Stomach (tissue), 8 donors: ENCODE measurements at regions not wholly inside any gene's neighbourhood (a gene's known extent, or its start where the extent isn't known, plus 50 kb on each side); places are given as distances from the start of the nearest gene placed in this dataset.

ENCODE experiments used
- DNase-seq, 2 donors: peaks; one replicate each; pipeline versions ENCODE4 v3.0.0 to v3.0.0-alpha.2; 2013 to 2019
- H3K27ac ChIP-seq, 5 donors: fragments of 200-600 bp in 4 of 5; sonication (generic) in 4 of 5; one replicate each; pipeline ENCODE4 v1.5.1; 2013 to 2019; ENCODE audit warnings: mild to moderate bottlenecking in 1 of 5, moderate library complexity in 1 of 5
- H3K27me3 ChIP-seq, 3 donors: fragments of 200-600 bp; sonication (generic); one replicate each; pipeline ENCODE4 v1.5.1; 2017 to 2019; ENCODE audit warnings: mixed run types in 1 of 3
- H3K36me3 ChIP-seq, 4 donors: fragments of 200-600 bp; sonication (generic); 1 replicate in 3 of 4; 2 replicates in 1 of 4; pipeline ENCODE4 v1.5.1; 2016 to 2019
- H3K4me1 ChIP-seq, 4 donors: fragments of 200-600 bp; sonication (generic); one replicate each; pipeline ENCODE4 v1.5.1; 2016 to 2019
- H3K4me3 ChIP-seq, 4 donors: fragments of 200-600 bp; sonication (generic) in 3 of 4; one replicate each; pipeline ENCODE4 v1.5.1; 2016 to 2019; ENCODE audit warnings: mild to moderate bottlenecking in 1 of 4
- H3K9me3 ChIP-seq, 4 donors: fragments of 200-600 bp; sonication (generic); one replicate each; pipeline ENCODE4 v1.5.1; 2016 to 2019
- CTCF ChIP-seq, 7 experiments: fragments of 450-650 bp in 4 of 7; fragments of 200-600 bp in 3 of 7; sonication (generic) in 3 of 7; IDR thresholded peaks; one replicate each; pipeline ENCODE4 v1.5.1; 2016 to 2019; ENCODE audit warnings: antibody characterized with exemption in 7 of 7, control low read depth in 2 of 7, mild to moderate bottlenecking in 1 of 7
- EP300 ChIP-seq: sonication (generic); formaldehyde crosslinking; IDR thresholded peaks from one replicate; pipeline ENCODE4 v1.6.1; 2017; ENCODE audit warnings: antibody characterized with exemption
- POLR2A ChIP-seq, 4 donors: fragments of 450-650 bp; IDR thresholded peaks; one replicate each; pipeline ENCODE4 v1.6.1; 2016; ENCODE audit warnings: antibody characterized with exemption in 4 of 4, control low read depth in 2 of 4, mild to moderate bottlenecking in 1 of 4, moderate library complexity in 1 of 4
- POLR2AphosphoS5 ChIP-seq, 3 donors: sonication (generic); formaldehyde crosslinking; IDR thresholded peaks; one replicate each; pipeline ENCODE4 v1.6.1; 2016; ENCODE audit warnings: antibody characterized with exemption in 3 of 3
- WGBS, 5 donors: extraction: QIAGEN DNeasy Blood & Tissue Kit in 3 of 5; methylation state at CpG; one replicate each; pipeline versions ENCODE4 v1.1.5 to v1.1.7; 2013 to 2018; 5-methylcytosine and 5-hydroxymethylcytosine counted together
- intact Hi-C: fragments of 100-400 bp; cut with DNase I; formaldehyde crosslinking; loops from one replicate; pipeline ENCODE4 v1.15.1; 2023; ENCODE audit warnings: low total_unique reads
- donor health status: healthy with polysubstance abuse.
- donor health status: Bipolar disorder and iron deficiency.
- donor health status: healthy.

DNA sequence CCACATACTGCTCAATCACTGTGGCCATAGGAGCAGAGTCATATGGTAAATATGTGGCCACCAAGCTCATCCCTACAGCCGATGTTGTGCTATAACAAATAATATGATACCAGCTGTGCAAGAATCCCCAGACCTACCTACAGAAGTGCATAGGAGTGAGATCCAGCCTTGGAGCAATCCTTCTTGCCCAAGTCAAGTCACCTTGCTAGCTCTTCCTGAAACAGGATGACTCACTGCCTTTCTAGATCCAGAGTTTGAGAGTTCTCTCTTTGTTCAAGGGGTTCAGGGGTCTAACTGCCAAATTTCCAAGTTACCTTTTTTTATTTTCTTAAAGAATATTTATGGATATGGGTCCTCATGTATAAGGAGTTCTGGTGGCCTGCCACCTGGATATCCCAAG, 195.7 kb upstream of the MAN1A1 start:
- 59 to 80% (median 79%) methylated on average over 1 of the region's 1 CpG for WGBS, 5 donors
- Histone ChIP-seq H3K27me3 (no peaks in the 10 kb centered on the region), H3K27ac (no peak overlapping the region), H3K4me3 (no peak overlapping the region), H3K9me3 (no peaks in the 10 kb centered on the region), H3K36me3 (no peaks in the 10 kb centered on the region), H3K4me1 (peaks cover 4 to 16% (median 15%) of the 10 kb centered on the region in 4 donors)
- TF ChIP-seq POLR2A (IDR thresholded peaks at IDR 0.05) (no peak), POLR2AphosphoS5 (IDR thresholded peaks at IDR 0.05) (no peak), CTCF (IDR thresholded peaks at IDR 0.05) (no peak), EP300 (no peak)
- intact Hi-C loops: no loop called here
- DNase-seq: no peak

DNA sequence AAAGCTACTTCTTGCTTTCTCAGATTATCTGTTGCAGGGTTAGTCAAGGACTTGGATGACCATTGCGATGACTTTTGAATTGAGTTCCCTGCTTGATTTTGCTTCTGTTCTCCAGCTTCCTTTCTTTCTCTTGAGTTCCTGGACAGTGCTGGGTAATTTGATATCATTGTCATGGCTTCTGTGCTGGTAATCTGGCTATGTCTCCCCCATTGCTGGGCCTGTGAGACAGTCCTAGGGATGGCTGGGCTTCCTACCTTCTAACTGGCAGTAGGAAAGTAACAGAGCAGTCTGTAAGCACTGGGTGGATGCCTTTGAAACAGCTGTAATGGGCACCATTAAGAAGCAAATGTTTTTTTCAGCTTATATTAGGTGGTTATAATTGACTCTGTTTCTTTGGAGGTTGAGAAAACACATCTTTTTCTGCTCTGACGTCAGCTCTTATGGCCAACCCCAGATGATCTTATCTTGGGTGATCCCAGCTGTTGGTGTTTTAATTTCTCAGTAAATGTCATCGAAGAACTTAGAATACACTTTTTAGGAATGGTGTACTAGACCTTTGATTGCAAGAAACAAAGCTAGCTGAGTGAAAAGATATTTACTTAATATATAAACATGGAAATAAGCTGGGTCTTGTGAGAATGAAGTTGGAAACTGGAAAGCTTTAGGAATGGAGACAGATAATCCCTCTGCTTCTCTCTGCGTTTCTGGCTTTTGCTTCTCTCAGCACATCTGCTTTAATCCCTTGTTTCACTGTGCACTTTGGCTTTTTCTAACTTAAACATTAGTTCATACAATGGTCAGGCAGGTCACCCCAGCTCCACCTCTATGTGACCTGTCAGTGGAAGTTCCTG, 195.0 kb upstream of the MAN1A1 start:
- WGBS, 5 donors: 64 to 77% (median 73%) methylated on average over 4 of the region's 4 CpGs
- H3K27ac ChIP-seq: peak overlapping the region in 3 of 5 donors; percentile 8 to 53 (median 30)
- H3K4me3 ChIP-seq: no peak overlapping the region
- TF ChIP-seq POLR2A (IDR thresholded peaks at IDR 0.05): no peak
- TF ChIP-seq POLR2AphosphoS5 (IDR thresholded peaks at IDR 0.05): no peak
- TF ChIP-seq CTCF (IDR thresholded peaks at IDR 0.05): no peak
- no peak for TF ChIP-seq EP300
- no peaks in the 10 kb centered on the region for H3K9me3 ChIP-seq
- H3K4me1 ChIP-seq: peaks cover 4 to 17% (median 16%) of the 10 kb centered on the region in 4 donors
- H3K36me3 ChIP-seq: no peaks in the 10 kb centered on the region
- no peak for DNase-seq
- no peaks in the 10 kb centered on the region for H3K27me3 ChIP-seq
- intact Hi-C loops: no loop called here

- H3K4me3 ChIP-seq: no peak overlapping the region
- no peak overlapping the region for H3K27ac ChIP-seq
- no peaks in the 10 kb centered on the region for H3K27me3 ChIP-seq
- H3K4me1 ChIP-seq: peaks cover 4 to 17% (median 16%) of the 10 kb centered on the region in 4 donors
- TF ChIP-seq CTCF (IDR thresholded peaks at IDR 0.05): no peak
- TF ChIP-seq POLR2A (IDR thresholded peaks at IDR 0.05): no peak
- no peak for TF ChIP-seq POLR2AphosphoS5 (IDR thresholded peaks at IDR 0.05)
- TF ChIP-seq EP300: no peak
- H3K9me3 ChIP-seq: no peaks in the 10 kb centered on the region
- intact Hi-C loops: no loop called here
- DNase-seq: no peak
- no peaks in the 10 kb centered on the region for H3K36me3 ChIP-seq
- WGBS, 5 donors: 85 to 89% (median 86%) methylated on average over 2 of the region's 2 CpGs
These were observed 193.8 kb upstream of the MAN1A1 start for GRCh38 chr6:119543332-119543731.

- no peak overlapping the region for H3K27ac ChIP-seq
- no peak for TF ChIP-seq CTCF (IDR thresholded peaks at IDR 0.05)
- TF ChIP-seq EP300: no peak
- TF ChIP-seq POLR2A (IDR thresholded peaks at IDR 0.05): no peak
- no peak for TF ChIP-seq POLR2AphosphoS5 (IDR thresholded peaks at IDR 0.05)
- peaks cover 4 to 17% (median 16%) of the 10 kb centered on the region in 4 donors for H3K4me1 ChIP-seq
- no peaks in the 10 kb centered on the region for H3K36me3 ChIP-seq
- H3K27me3 ChIP-seq: no peaks in the 10 kb centered on the region
- no peak overlapping the region for H3K4me3 ChIP-seq
- DNase-seq: no peak
- intact Hi-C loops: no loop called here
- no peaks in the 10 kb centered on the region for H3K9me3 ChIP-seq
- 83 to 92% (median 91%) methylated on average over 1 of the region's 1 CpG for WGBS, 5 donors
These were observed 192.5 kb upstream of the MAN1A1 start for GRCh38 chr6:119542037-119542436.
